PC-9 (cell line): ENCODE measurements at regions not wholly inside any gene's neighbourhood (a gene's known extent, or its start where the extent isn't known, plus 50 kb on each side); places are given as distances from the start of the nearest gene placed in this dataset.

Source experiments
- BruUV-seq: library from RNA; stranded (reverse); fragments of 400-500 nt; replicated peaks from 2 replicates; lab custom pipeline; 2021; lab: Mats Ljungman, UMichigan
- CTCF ChIA-PET: fragments of 300-600 bp; sonication (Branson Sonifier 250); formaldehyde crosslinking; loops from one replicate; lab custom pipeline; 2022; ENCODE audit warnings: antibody characterized with exemption; lab: Charles Lee
- POLR2A ChIA-PET: fragments of 300-600 bp; sonication (Branson Sonifier 250); formaldehyde crosslinking; loops from one replicate; lab custom pipeline; 2022; ENCODE audit warnings: antibody characterized with exemption; ENCODE audit not compliant: unreplicated experiment; lab: Charles Lee
- DNase-seq, 2 experiments: peaks; one replicate each; pipeline versions ENCODE4 v3.0.0 to v3.0.0-alpha.2; 2015 to 2022; ENCODE audit warnings: mixed read lengths in 1 of 2
- H2AFZ ChIP-seq: fragments of 200-600 bp; sonication (generic); 2 replicates; pipeline ENCODE4 v1.8.1; 2017; ENCODE audit warnings: antibody characterized with exemption
- H3F3A ChIP-seq: fragments of 200-600 bp; sonication (generic); 2 replicates; pipeline ENCODE4 v1.8.1; 2017; ENCODE audit warnings: antibody characterized with exemption, mild to moderate bottlenecking, low read depth; ENCODE audit not compliant: insufficient read depth
- H3K27ac ChIP-seq: fragments of 200-600 bp; sonication (generic); 2 replicates; pipeline ENCODE4 v1.6.1; 2016; ENCODE audit warnings: mixed run types
- H3K27me3 ChIP-seq: fragments of 200-600 bp; sonication (generic); 2 replicates; pipeline ENCODE4 v1.6.1; 2016; ENCODE audit warnings: low read depth, mixed run types; ENCODE audit not compliant: insufficient read depth
- H3K36me3 ChIP-seq: fragments of 200-600 bp; sonication (generic); 2 replicates; pipeline ENCODE4 v1.6.1; 2016; ENCODE audit warnings: low read depth, mixed run types
- H3K4me1 ChIP-seq: fragments of 200-600 bp; sonication (generic); replicated peaks from 2 replicates; pipeline ENCODE4 v1.6.1; 2016; ENCODE audit warnings: mixed run types; ENCODE audit not compliant: insufficient read depth
- H3K4me2 ChIP-seq: fragments of 200-600 bp; sonication (generic); 2 replicates; pipeline ENCODE4 v1.6.1; 2017; ENCODE audit warnings: mixed run types
- H3K4me3 ChIP-seq: fragments of 200-600 bp; sonication (generic); 2 replicates; pipeline ENCODE4 v1.6.1; 2016; ENCODE audit warnings: mixed run types
- H3K79me2 ChIP-seq: fragments of 200-600 bp; sonication (generic); 2 replicates; pipeline ENCODE4 v1.6.1; 2017; ENCODE audit warnings: low read depth, mixed run types
- H3K9me2 ChIP-seq: fragments of 200-600 bp; sonication (generic); 2 replicates; pipeline ENCODE4 v1.8.1; 2017; ENCODE audit warnings: mild to moderate bottlenecking; ENCODE audit not compliant: insufficient read depth
- H3K9me3 ChIP-seq: fragments of 200-600 bp; sonication (generic); 2 replicates; pipeline ENCODE4 v1.8.1; 2016; ENCODE audit warnings: low read depth; ENCODE audit not compliant: insufficient read depth
- H4K20me1 ChIP-seq: fragments of 200-600 bp; sonication (generic); 2 replicates; pipeline ENCODE4 v1.8.1; 2017; ENCODE audit not compliant: insufficient read depth
- EZH2 ChIP-seq: fragments of 200-600 bp; sonication (generic); IDR thresholded peaks from 2 replicates; pipeline ENCODE4 v1.8.0; 2017; ENCODE audit warnings: antibody characterized with exemption, low read depth
- intact Hi-C: fragments of 100-400 bp; cut with micrococcal nuclease; formaldehyde crosslinking; loops from one replicate; pipeline ENCODE4 v1.10.0; 2022; ENCODE audit not compliant: unreplicated experiment
- TF ChIP-seq, protein P1 (sequence below): fragments of 200-600 bp; sonication (generic); conservative IDR thresholded peaks from 2 replicates; pipeline ENCODE4 v1.6.1; 2017; ENCODE audit warnings: mixed run types, antibody characterized with exemption, mild to moderate bottlenecking, moderate library complexity

DNA sequence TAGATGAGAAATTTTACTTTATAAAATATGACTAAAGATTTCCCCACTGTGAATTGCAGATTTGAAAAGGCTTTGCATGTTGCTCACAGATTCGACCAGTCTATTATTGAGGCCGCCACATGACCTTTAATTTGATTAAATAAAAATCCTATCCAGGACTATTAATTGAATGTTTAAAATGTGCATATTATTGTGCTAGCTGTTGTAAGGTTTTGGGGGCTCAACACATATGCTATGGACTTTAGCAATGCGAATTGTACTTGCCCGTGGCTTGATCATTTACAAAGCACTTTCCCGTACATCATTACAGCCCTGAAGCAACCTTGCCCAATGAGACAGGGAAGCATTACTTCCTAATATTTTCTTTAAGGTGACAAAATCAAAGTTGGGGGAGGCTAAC, 243.0 kb downstream of the ACTR3B start:
- H4K20me1 ChIP-seq: no peaks in the 10 kb centered on the region
- intact Hi-C loops: no loop called here
- H3K79me2 ChIP-seq: no peaks in the 10 kb centered on the region
- H3K9me2 ChIP-seq: no peaks in the 10 kb centered on the region
- no peak overlapping the region for H3K4me2 ChIP-seq
- TF ChIP-seq EZH2: no peak
- TF ChIP-seq, protein P1, sequence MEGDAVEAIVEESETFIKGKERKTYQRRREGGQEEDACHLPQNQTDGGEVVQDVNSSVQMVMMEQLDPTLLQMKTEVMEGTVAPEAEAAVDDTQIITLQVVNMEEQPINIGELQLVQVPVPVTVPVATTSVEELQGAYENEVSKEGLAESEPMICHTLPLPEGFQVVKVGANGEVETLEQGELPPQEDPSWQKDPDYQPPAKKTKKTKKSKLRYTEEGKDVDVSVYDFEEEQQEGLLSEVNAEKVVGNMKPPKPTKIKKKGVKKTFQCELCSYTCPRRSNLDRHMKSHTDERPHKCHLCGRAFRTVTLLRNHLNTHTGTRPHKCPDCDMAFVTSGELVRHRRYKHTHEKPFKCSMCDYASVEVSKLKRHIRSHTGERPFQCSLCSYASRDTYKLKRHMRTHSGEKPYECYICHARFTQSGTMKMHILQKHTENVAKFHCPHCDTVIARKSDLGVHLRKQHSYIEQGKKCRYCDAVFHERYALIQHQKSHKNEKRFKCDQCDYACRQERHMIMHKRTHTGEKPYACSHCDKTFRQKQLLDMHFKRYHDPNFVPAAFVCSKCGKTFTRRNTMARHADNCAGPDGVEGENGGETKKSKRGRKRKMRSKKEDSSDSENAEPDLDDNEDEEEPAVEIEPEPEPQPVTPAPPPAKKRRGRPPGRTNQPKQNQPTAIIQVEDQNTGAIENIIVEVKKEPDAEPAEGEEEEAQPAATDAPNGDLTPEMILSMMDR: no peak
- ChIA-PET CTCF (no interaction called here), POLR2A (no interaction called here)
- peaks cover 78% of the 10 kb centered on the region for H3K27me3 ChIP-seq
- no peaks in the 10 kb centered on the region for H3K4me1 ChIP-seq
- no peaks in the 10 kb centered on the region for H3F3A ChIP-seq
- no peak overlapping the region for H3K27ac ChIP-seq
- no peaks in the 10 kb centered on the region for H3K36me3 ChIP-seq
- H2AFZ ChIP-seq: no peak overlapping the region
- H3K9me3 ChIP-seq: no peaks in the 10 kb centered on the region; the same call in 1 of the 2 replicates
- no peak overlapping the region for H3K4me3 ChIP-seq
- BruUV-seq: no TSS peak
- no peak for DNase-seq

GRCh38 chr7:153004341-153004740, 244.8 kb downstream of the ACTR3B start:
- Histone ChIP-seq H3K79me2 (no peaks in the 10 kb centered on the region), H3K27ac (no peak overlapping the region), H4K20me1 (0 out of 2 replicates have a peak, but pooled peaks cover 4% of the 10 kb centered on the region), H3K4me2 (no peak overlapping the region), H3K36me3 (no peaks in the 10 kb centered on the region), H3K27me3 (peaks cover 81% of the 10 kb centered on the region), H3K9me2 (no peaks in the 10 kb centered on the region), H3K9me3 (no peaks in the 10 kb centered on the region; the same call in 1 of the 2 replicates), H3K4me3 (no peak overlapping the region), H2AFZ (no peak overlapping the region), H3F3A (no peaks in the 10 kb centered on the region), H3K4me1 (no peaks in the 10 kb centered on the region)
- POLR2A ChIA-PET: no interaction called here
- no peak for DNase-seq
- no peak for TF ChIP-seq EZH2
- TF ChIP-seq, protein P1: no peak
- no TSS peak for BruUV-seq
- CTCF ChIA-PET: interaction anchor here (0.7 kb wide), 1 partner anchor 1082 kb away, joined by 9 read pairs; no protein-coding TSS in a partner anchor
- intact Hi-C loops: no loop called here

- BruUV-seq: no TSS peak
- ChIA-PET POLR2A (no interaction called here), CTCF (no interaction called here)
- H2AFZ ChIP-seq: no peak overlapping the region
- H3K27me3 ChIP-seq: peaks cover 94% of the 10 kb centered on the region
- intact Hi-C loops: no loop called here
- TF ChIP-seq, protein P1: no peak
- TF ChIP-seq EZH2: no peak
- no peaks in the 10 kb centered on the region for H3K79me2 ChIP-seq
- no peaks in the 10 kb centered on the region for H3K9me3 ChIP-seq
- no peak overlapping the region for H3K27ac ChIP-seq
- H3F3A ChIP-seq: no peaks in the 10 kb centered on the region
- H3K4me1 ChIP-seq: no peaks in the 10 kb centered on the region
- H3K4me2 ChIP-seq: no peak overlapping the region
- no peaks in the 10 kb centered on the region for H3K9me2 ChIP-seq
- no peak for DNase-seq
- H3K4me3 ChIP-seq: no peak overlapping the region
- H3K36me3 ChIP-seq: no peaks in the 10 kb centered on the region
- 0 out of 2 replicates have a peak, but pooled peaks cover 7% of the 10 kb centered on the region for H4K20me1 ChIP-seq
Measured at GRCh38 chr7:153005750-153006435, 246.3 kb downstream of the ACTR3B start.
